Lung (tissue), 11 donors: ENCODE measurements at regions not wholly inside any gene's neighbourhood (a gene's known extent, or its start where the extent isn't known, plus 50 kb on each side); places are given as distances from the start of the nearest gene placed in this dataset.

Source experiments
- ATAC-seq: fragments of 200-7000 bp; cut with Tn5 transposase; one replicate; pipeline ENCODE4 v1.9.1; 2020; ENCODE audit warnings: moderate number of reproducible peaks; ENCODE audit not compliant: insufficient read depth, low FRiP score
- DNase-seq, 3 donors: peaks; one replicate each; pipeline ENCODE4 v3.0.0-alpha.2; 2013 to 2017
- H3K27ac ChIP-seq, 2 donors: one replicate each; pipeline ENCODE4 v1.5.1; 2013; ENCODE audit warnings: mild to moderate bottlenecking in 2 of 2, moderate library complexity in 2 of 2, control low read depth in 1 of 2, inconsistent platforms in 1 of 2, low read depth in 1 of 2, low read length in 1 of 2
- H3K27me3 ChIP-seq, 3 donors: one replicate each; pipeline ENCODE4 v1.5.1; 2013; ENCODE audit warnings: low read length in 2 of 3; ENCODE audit not compliant: control insufficient read depth in 3 of 3, insufficient read depth in 3 of 3
- H3K36me3 ChIP-seq, 4 donors: one replicate each; pipeline ENCODE4 v1.5.1; 2013; ENCODE audit warnings: low read length in 4 of 4, mild to moderate bottlenecking in 1 of 4, moderate library complexity in 1 of 4; ENCODE audit not compliant: control insufficient read depth in 4 of 4, insufficient read depth in 4 of 4
- H3K4me1 ChIP-seq, 5 donors: one replicate each; pipeline ENCODE4 v1.5.1; 2013; ENCODE audit warnings: low read length in 5 of 5, mild to moderate bottlenecking in 2 of 5, moderate library complexity in 1 of 5; ENCODE audit not compliant: control insufficient read depth in 5 of 5, insufficient read depth in 5 of 5
- H3K4me3 ChIP-seq: one replicate; pipeline ENCODE4 v1.5.1; 2013; ENCODE audit warnings: mild to moderate bottlenecking, control low read depth, moderate library complexity
- H3K9ac ChIP-seq, 2 donors: one replicate each; pipeline ENCODE4 v1.5.1; 2013; ENCODE audit warnings: low read length in 2 of 2, control low read depth in 1 of 2; ENCODE audit not compliant: insufficient read depth in 1 of 2
- H3K9me3 ChIP-seq, 4 donors: one replicate each; pipeline ENCODE4 v1.5.1; 2013; ENCODE audit warnings: low read length in 3 of 4, mild to moderate bottlenecking in 1 of 4, moderate library complexity in 1 of 4; ENCODE audit not compliant: control insufficient read depth in 4 of 4, insufficient read depth in 3 of 4
- WGBS, 2 donors: extraction: QIAGEN DNeasy Blood & Tissue Kit; methylation state at CpG; one replicate each; pipeline ENCODE4 v1.1.7; 2013; 5-methylcytosine and 5-hydroxymethylcytosine counted together
- TF ChIP-seq, protein P1 (sequence below): IDR thresholded peaks from 2 replicates; pipeline ENCODE4 v1.5.1; 2012; ENCODE audit warnings: mild to moderate bottlenecking; ENCODE audit errors: control extremely low read depth, extremely low read depth
- donor health status: control.
- donor health status: control.
- donor health status: Bipolar disorder and iron deficiency.
- donor health status: healthy.
- donor health status: DM: yes; HTN: yes; CAD: no.

DNA sequence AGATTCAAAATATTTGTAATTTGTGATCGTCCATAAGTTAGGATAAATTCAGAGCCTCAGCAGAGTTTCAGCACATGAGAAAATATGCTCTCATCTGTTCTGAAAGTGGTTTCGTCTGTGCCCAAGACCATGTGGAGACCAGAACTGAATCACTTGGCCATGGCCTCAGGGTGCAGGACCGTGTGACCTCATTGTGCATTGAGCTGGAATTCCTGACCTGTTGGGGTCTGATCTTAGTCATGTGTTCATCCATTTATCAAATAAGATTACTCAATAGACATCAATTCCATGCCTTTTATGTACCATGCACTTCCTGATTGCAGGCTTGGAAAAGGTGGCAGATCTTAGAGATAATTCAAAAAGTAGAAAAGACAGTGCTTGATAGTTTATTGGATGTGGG, 680.5 kb downstream of the QKI start:
- H3K4me3 ChIP-seq = no peak overlapping the region
- TF ChIP-seq, protein P1, sequence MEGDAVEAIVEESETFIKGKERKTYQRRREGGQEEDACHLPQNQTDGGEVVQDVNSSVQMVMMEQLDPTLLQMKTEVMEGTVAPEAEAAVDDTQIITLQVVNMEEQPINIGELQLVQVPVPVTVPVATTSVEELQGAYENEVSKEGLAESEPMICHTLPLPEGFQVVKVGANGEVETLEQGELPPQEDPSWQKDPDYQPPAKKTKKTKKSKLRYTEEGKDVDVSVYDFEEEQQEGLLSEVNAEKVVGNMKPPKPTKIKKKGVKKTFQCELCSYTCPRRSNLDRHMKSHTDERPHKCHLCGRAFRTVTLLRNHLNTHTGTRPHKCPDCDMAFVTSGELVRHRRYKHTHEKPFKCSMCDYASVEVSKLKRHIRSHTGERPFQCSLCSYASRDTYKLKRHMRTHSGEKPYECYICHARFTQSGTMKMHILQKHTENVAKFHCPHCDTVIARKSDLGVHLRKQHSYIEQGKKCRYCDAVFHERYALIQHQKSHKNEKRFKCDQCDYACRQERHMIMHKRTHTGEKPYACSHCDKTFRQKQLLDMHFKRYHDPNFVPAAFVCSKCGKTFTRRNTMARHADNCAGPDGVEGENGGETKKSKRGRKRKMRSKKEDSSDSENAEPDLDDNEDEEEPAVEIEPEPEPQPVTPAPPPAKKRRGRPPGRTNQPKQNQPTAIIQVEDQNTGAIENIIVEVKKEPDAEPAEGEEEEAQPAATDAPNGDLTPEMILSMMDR = no peak
- no peaks in the 10 kb centered on the region for H3K36me3 ChIP-seq
- no peak overlapping the region for H3K27ac ChIP-seq
- DNase-seq = no peak
- ATAC-seq = no peak
- no peaks in the 10 kb centered on the region for H3K27me3 ChIP-seq
- 92% methylated on average over 3 of the region's 3 CpGs for WGBS, 2 donors
- peaks cover 0 to 11% (median 0%) of the 10 kb centered on the region in 5 donors for H3K4me1 ChIP-seq
- no peaks in the 10 kb centered on the region for H3K9me3 ChIP-seq
- H3K9ac ChIP-seq = no peak overlapping the region

- no peak overlapping the region for H3K4me3 ChIP-seq
- TF ChIP-seq, protein P1 = no peak
- DNase-seq = no peak
- H3K9me3 ChIP-seq = peaks cover 0 to 3% (median 0%) of the 10 kb centered on the region in 4 donors
- peaks cover 0 to 7% (median 0%) of the 10 kb centered on the region in 5 donors for H3K4me1 ChIP-seq
- no peak overlapping the region for H3K27ac ChIP-seq
- WGBS, 2 donors = 52 to 80% methylated on average over 3 of the region's 3 CpGs
- H3K36me3 ChIP-seq = no peaks in the 10 kb centered on the region
- H3K9ac ChIP-seq = no peak overlapping the region
- no peaks in the 10 kb centered on the region for H3K27me3 ChIP-seq
- no peak for ATAC-seq
Measured at GRCh38 chr6:164087870-164088269, 673.4 kb downstream of the QKI start.

DNA sequence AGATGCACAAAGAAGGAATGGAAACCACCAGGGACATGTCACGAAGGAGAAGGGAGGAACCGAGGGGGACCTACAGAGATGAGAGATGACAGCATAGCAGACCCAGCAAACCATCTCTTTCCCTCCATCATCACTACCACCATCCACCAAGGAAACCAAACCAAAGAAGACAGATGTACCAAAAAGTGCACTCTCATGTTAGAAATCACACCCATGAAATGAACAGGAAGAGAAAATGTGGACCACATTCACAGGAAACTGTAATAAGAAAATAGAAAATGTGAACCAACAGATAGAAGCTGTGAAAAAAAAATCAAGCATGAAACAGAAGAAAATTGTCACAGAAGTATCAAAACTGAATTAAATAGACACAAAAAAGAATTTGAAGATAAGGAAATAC, 672.7 kb downstream of the QKI start:
- H3K36me3 ChIP-seq = no peaks in the 10 kb centered on the region
- H3K9me3 ChIP-seq = peaks cover 0 to 3% (median 0%) of the 10 kb centered on the region in 4 donors
- TF ChIP-seq, protein P1 = no peak
- no peak overlapping the region for H3K4me3 ChIP-seq
- no peaks in the 10 kb centered on the region for H3K27me3 ChIP-seq
- WGBS, 2 donors = 92 to 94% methylated on average over 2 of the region's 2 CpGs
- H3K4me1 ChIP-seq = peaks cover 0 to 7% (median 0%) of the 10 kb centered on the region in 5 donors
- DNase-seq = no peak
- no peak for ATAC-seq
- no peak overlapping the region for H3K9ac ChIP-seq
- H3K27ac ChIP-seq = no peak overlapping the region
